DND-41 (cell line): ENCODE measurements at regions not wholly inside any gene's neighbourhood (a gene's known extent, or its start where the extent isn't known, plus 50 kb on each side); places are given as distances from the start of the nearest gene placed in this dataset.

ENCODE experiments used
- ATAC-seq: fragments of 200-7000 bp; cut with Tn5 transposase; 3 replicates; pipeline ENCODE4 v1.9.1; 2021; ENCODE audit warnings: low read depth; ENCODE audit not compliant: insufficient read depth
- DNase-seq: peaks from one replicate; pipeline ENCODE4 v3.0.0-alpha.2; 2020
- H2AFZ ChIP-seq: 2 replicates; pipeline ENCODE4 v1.6.0; 2012; ENCODE audit warnings: low read depth, low read length
- H3K27ac ChIP-seq: 2 replicates; pipeline ENCODE4 v1.5.1; 2012; ENCODE audit warnings: low read length, inconsistent platforms
- H3K27me3 ChIP-seq: fragments of 200-600 bp; sonication (generic); 2 replicates; pipeline ENCODE4 v1.6.0; 2012; ENCODE audit warnings: low read length, mild to moderate bottlenecking, inconsistent platforms; ENCODE audit not compliant: insufficient read depth, poor library complexity
- H3K36me3 ChIP-seq: 2 replicates; pipeline ENCODE4 v1.5.1; 2012; ENCODE audit warnings: low read length, inconsistent platforms; ENCODE audit not compliant: insufficient read depth
- H3K4me1 ChIP-seq: 2 replicates; pipeline ENCODE4 v1.5.1; 2012; ENCODE audit warnings: mild to moderate bottlenecking, low read length; ENCODE audit not compliant: insufficient read depth
- H3K4me2 ChIP-seq: 2 replicates; pipeline ENCODE4 v1.6.0; 2012; ENCODE audit warnings: mild to moderate bottlenecking, moderate library complexity, low read length, inconsistent platforms; ENCODE audit not compliant: insufficient read depth
- H3K4me3 ChIP-seq, 2 experiments: fragments of 200-600 bp in 1 of 2; shearing (Covaris generic) in 1 of 2; 2 replicates each; pipeline ENCODE4 v1.5.1; 2012 to 2016; ENCODE audit warnings: inconsistent platforms in 2 of 2, low read length in 2 of 2, mild to moderate bottlenecking in 2 of 2, low read depth in 1 of 2, moderate library complexity in 1 of 2
- H3K79me2 ChIP-seq: 2 replicates; pipeline ENCODE4 v1.6.0; 2012; ENCODE audit warnings: low read length, inconsistent platforms; ENCODE audit not compliant: insufficient read depth
- H3K9ac ChIP-seq: 2 replicates; pipeline ENCODE4 v1.6.0; 2012; ENCODE audit warnings: low read depth, mild to moderate bottlenecking, inconsistent platforms, low read length, moderate library complexity
- H3K9me3 ChIP-seq: 2 replicates; pipeline ENCODE4 v1.5.1; 2012; ENCODE audit warnings: low read length, moderate library complexity, mild to moderate bottlenecking, inconsistent platforms; ENCODE audit not compliant: insufficient read depth, severe bottlenecking
- H4K20me1 ChIP-seq: 2 replicates; pipeline ENCODE4 v1.6.0; 2012; ENCODE audit warnings: low read length; ENCODE audit not compliant: insufficient read depth
- EZH2 ChIP-seq: IDR thresholded peaks from 3 replicates; pipeline ENCODE4 v1.6.1; 2012; ENCODE audit warnings: borderline replicate concordance, low read depth, mild to moderate bottlenecking, moderate library complexity, low read length, inconsistent platforms; ENCODE audit not compliant: severe bottlenecking
- TF ChIP-seq, protein P1 (sequence below): IDR thresholded peaks from 2 replicates; pipeline ENCODE4 v1.5.1; 2012; ENCODE audit warnings: borderline replicate concordance, low read length, moderate library complexity, mild to moderate bottlenecking; ENCODE audit not compliant: poor library complexity, severe bottlenecking; ENCODE audit errors: extremely low read depth

DNA sequence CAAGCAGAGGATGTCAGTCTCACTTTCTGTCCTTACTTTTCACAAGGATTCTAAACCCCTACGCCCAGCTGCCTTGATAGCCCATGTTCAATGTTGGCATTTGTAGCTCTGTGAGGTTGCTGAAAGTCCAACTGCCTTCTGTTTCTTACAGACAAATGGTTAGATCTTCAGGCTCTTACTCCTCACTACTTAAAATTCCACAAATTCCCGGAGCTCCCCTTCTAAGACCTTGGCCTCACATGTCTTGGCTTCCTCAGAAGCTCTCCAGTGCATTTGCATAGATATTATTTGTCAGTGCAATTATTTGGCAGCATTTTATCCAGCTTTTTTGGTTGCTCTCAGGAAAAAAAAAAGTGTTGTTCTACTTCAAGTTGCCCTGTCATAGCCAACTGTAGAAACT lies 453.7 kb upstream of the CELF4 start:
- Histone ChIP-seq H3K27me3 (no peaks in the 10 kb centered on the region), H3K36me3 (no peaks in the 10 kb centered on the region), H2AFZ (no peak overlapping the region), H4K20me1 (no peaks in the 10 kb centered on the region), H3K4me3 (no peak overlapping the region), H3K9ac (no peak overlapping the region), H3K79me2 (no peaks in the 10 kb centered on the region), H3K4me1 (no peaks in the 10 kb centered on the region), H3K27ac (no peak overlapping the region), H3K9me3 (no peaks in the 10 kb centered on the region), H3K4me2 (no peak overlapping the region)
- DNase-seq (no peak), ATAC-seq (no peak)
- TF ChIP-seq, protein P1, sequence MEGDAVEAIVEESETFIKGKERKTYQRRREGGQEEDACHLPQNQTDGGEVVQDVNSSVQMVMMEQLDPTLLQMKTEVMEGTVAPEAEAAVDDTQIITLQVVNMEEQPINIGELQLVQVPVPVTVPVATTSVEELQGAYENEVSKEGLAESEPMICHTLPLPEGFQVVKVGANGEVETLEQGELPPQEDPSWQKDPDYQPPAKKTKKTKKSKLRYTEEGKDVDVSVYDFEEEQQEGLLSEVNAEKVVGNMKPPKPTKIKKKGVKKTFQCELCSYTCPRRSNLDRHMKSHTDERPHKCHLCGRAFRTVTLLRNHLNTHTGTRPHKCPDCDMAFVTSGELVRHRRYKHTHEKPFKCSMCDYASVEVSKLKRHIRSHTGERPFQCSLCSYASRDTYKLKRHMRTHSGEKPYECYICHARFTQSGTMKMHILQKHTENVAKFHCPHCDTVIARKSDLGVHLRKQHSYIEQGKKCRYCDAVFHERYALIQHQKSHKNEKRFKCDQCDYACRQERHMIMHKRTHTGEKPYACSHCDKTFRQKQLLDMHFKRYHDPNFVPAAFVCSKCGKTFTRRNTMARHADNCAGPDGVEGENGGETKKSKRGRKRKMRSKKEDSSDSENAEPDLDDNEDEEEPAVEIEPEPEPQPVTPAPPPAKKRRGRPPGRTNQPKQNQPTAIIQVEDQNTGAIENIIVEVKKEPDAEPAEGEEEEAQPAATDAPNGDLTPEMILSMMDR, result no peak
- TF ChIP-seq EZH2, result no peak

DNA sequence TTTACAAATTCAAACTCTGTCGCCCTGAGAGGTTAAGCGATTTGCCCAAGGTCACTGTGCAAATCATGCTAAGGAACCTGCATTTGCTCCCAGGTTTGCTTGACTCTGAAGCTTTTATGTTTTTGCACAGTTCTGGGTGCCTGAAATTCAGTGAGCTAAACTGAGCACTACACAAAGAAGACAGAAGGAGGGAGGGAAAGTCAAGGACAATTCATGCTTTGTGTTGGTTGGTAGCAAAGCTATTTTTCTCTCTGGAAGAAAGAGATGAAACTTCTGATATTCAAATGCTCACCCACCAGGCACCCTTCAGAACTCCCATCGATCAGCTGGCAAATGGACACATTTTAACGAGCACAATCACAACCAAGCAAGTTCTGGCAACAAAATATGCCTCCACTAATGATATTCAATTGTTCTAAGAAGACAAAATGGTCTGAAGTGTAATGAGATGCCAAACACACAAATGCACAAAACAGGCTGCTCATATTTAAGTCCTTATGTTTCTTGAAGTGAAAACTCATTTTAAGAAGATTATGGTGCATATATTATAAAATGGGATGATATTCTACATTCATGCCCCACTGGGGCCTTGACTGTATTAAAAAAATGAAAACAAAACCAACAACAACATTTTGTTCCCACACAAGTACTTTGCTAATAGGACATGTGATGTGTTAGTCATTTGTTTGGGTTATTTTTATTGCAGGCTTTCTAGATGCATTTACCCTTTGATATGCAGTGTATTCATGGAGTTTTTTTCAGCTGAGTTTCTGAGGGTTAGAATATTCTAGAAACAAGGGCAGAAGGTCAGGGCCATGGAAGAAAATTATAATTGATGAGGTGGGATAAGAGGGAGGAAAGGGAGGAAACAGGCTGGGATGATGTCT lies 445.6 kb upstream of the CELF4 start:
- no peaks in the 10 kb centered on the region for H3K36me3 ChIP-seq
- DNase-seq (no peak), ATAC-seq (no peak)
- H4K20me1 ChIP-seq, result no peaks in the 10 kb centered on the region
- no peak overlapping the region for H3K27ac ChIP-seq
- H2AFZ ChIP-seq, result no peak overlapping the region
- H3K9ac ChIP-seq, result no peak overlapping the region
- no peaks in the 10 kb centered on the region for H3K4me1 ChIP-seq
- no peak overlapping the region for H3K4me2 ChIP-seq
- no peaks in the 10 kb centered on the region for H3K9me3 ChIP-seq
- H3K27me3 ChIP-seq, result peaks cover 3% of the 10 kb centered on the region
- no peaks in the 10 kb centered on the region for H3K79me2 ChIP-seq
- no peak overlapping the region for H3K4me3 ChIP-seq
- no peak for TF ChIP-seq EZH2
- TF ChIP-seq, protein P1, result no peak

DNA sequence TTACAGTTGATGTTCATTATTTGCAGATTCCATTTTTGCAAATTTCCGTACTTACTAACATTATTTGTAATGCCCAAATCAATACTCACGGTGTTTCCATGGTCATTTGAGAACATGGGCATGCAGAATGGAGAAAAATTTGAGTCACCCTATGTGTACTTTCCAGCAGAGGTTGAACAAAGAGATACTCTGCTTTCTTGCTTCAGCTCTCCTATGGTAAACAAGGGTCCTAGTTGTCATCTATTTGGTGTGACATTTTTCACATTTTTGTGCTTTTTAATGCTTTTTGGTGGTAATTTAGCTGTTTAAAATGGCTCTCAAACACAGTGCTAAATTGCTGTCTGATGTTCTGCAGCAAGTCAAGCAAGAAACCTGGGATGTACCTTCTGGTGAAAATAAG lies 444.4 kb upstream of the CELF4 start:
- Histone ChIP-seq H3K27ac (no peak overlapping the region), H3K36me3 (no peaks in the 10 kb centered on the region), H3K27me3 (peaks cover 3% of the 10 kb centered on the region), H3K4me2 (no peak overlapping the region), H3K4me1 (no peaks in the 10 kb centered on the region), H3K9ac (no peak overlapping the region), H3K4me3 (no peak overlapping the region), H3K9me3 (no peaks in the 10 kb centered on the region), H2AFZ (no peak overlapping the region), H4K20me1 (no peaks in the 10 kb centered on the region), H3K79me2 (no peaks in the 10 kb centered on the region)
- ATAC-seq (no peak), DNase-seq (no peak)
- TF ChIP-seq EZH2, result no peak
- TF ChIP-seq, protein P1, result no peak
